SK-N-MC (cell line): ENCODE measurements at regions not wholly inside any gene's neighbourhood (a gene's known extent, or its start where the extent isn't known, plus 50 kb on each side); places are given as distances from the start of the nearest gene placed in this dataset.

Experiments used
- DNase-seq: peaks from one replicate; pipeline ENCODE4 v3.0.0-alpha.2; 2011; ENCODE audit warnings: low read depth, low spot score
- H3K27ac ChIP-seq: fragments of 200-600 bp; sonication (generic); 2 replicates; pipeline ENCODE4 v1.5.1; 2016; ENCODE audit warnings: mixed run types
- H3K36me3 ChIP-seq: fragments of 200-600 bp; sonication (generic); 2 replicates; pipeline ENCODE4 v1.6.1; 2017; ENCODE audit warnings: antibody characterized with exemption, low read length, mixed read lengths; ENCODE audit not compliant: insufficient read depth
- H3K4me3 ChIP-seq: fragments of 200-600 bp; sonication (generic); 2 replicates; pipeline ENCODE4 v1.5.1; 2016
- H3K9ac ChIP-seq: fragments of 200-600 bp; sonication (generic); 2 replicates; pipeline ENCODE4 v1.8.0; 2017; ENCODE audit warnings: mixed run types, mixed read lengths; ENCODE audit not compliant: insufficient read length
- H3K9me3 ChIP-seq: fragments of 200-600 bp; sonication (generic); 2 replicates; pipeline ENCODE4 v1.6.1; 2017; ENCODE audit warnings: low read depth, mild to moderate bottlenecking, antibody characterized with exemption, low read length, moderate library complexity, mixed read lengths
- EZH2 ChIP-seq: fragments of 200-600 bp; sonication (generic); IDR thresholded peaks from one replicate; pipeline ENCODE4 v1.6.1; 2017; ENCODE audit warnings: antibody characterized with exemption
- FOXP2 ChIP-seq: optimal IDR thresholded peaks from 2 replicates; pipeline ENCODE3; 2011; ENCODE audit warnings: mild to moderate bottlenecking, moderate library complexity; ENCODE audit not compliant: insufficient read depth; ENCODE audit errors: extremely low read length, control extremely low read depth
- POLR2AphosphoS5 ChIP-seq: IDR thresholded peaks from 2 replicates; pipeline ENCODE4 v1.6.1; 2012; ENCODE audit warnings: mild to moderate bottlenecking, low read depth, low read length, borderline replicate concordance

DNA sequence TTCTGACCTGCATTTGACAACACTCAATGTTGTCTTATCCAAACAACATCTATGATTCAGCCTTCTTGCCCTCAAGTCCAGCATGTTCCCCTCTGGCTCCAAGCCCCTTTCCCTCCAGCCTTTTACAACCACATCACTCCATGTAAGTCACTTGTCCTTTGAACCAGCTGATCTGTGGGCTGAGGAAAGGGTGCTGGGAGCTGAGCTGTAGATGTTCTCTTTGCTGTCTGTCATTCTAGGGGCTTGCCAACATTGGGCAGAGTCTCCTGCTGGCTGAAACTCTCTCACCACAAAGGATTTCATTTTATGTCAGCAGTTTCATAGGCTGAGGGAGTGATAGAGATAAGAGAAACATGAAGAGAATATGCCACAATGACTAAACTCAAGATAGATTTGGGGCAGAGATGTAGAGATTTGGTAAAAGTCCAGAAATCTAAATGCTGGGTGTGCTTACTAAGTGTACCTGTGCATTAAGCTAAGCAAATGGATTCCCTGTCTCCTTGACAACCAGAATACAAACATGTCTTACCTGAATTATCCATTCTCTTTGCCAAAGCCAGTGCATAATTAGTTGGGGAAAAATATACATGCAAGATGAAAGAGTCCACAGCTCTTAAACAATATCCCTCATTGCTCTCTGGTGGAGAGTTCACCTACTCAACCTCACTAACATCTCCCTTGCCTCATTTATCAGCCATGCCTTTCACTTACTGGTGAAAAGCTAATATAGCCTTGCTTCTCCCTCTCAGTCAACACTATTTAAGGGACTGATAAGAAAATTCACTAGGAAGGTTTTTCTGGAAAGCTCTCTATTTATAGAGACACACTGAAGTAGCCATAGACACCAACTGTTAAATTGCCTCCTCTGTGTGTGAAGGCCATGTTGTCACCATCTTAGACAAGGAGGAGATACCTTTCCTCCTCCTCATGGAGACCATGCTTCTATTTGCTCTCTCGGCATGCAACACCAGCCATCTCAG, 175.5 kb upstream of the SERP2 start:
- H3K27ac ChIP-seq: no peak overlapping the region
- no peak overlapping the region for H3K4me3 ChIP-seq
- no peak for DNase-seq
- TF ChIP-seq POLR2AphosphoS5 (no peak), FOXP2 (no peak), EZH2 (no peak)
- no peaks in the 10 kb centered on the region for H3K9me3 ChIP-seq
- no peak overlapping the region for H3K9ac ChIP-seq
- H3K36me3 ChIP-seq: no peaks in the 10 kb centered on the region

DNA sequence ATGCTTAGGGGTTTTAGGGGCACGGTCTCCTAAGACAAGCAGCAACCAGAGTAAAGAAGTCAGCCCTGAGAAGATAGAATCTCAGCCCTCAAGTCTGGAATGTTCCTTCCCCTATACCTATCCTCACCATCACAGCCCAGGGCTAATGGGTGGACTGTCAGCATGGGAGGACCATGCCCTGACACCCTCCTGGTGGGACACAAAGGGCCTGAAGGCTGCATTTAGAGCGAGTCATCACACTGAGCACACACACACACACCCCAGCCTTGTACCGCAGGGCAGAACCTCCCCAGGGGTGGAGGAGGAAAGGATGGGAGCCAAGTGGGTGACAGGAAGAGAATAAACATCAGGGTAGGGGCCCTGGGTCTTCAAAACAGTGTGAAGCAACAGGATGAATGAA, 174.8 kb upstream of the SERP2 start:
- H3K36me3 ChIP-seq: no peaks in the 10 kb centered on the region
- no peak overlapping the region for H3K27ac ChIP-seq
- H3K9ac ChIP-seq: no peak overlapping the region
- no peak overlapping the region for H3K4me3 ChIP-seq
- DNase-seq: no peak
- no peaks in the 10 kb centered on the region for H3K9me3 ChIP-seq
- TF ChIP-seq EZH2 (no peak), FOXP2 (no peak), POLR2AphosphoS5 (no peak)

DNA sequence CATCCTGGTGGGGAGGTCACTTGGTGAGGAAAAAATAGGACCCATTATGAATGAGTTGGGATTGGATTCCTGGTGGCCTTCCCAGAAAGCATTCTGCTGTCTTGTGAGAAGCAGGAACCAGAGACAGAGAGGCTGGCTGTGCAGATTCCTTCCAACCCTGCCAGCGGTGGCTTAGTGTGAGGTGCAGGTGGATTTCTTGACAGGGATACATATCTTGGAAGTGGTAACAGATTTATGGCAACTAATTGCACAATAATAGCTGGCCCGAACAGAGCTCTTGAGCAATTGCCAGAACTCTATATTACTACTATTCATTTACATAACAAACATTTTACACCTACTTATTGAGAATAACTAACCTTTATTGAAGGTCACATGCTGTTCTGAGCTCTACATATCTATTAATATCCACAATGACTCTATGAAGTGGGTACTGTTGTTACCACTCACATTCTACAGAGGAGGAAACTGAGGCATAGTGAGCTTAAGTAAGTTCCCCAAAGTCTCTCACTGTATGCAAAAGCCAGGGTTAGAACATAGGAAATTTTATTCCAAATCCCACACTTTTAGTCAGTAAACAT, 173.9 kb upstream of the SERP2 start:
- Histone ChIP-seq H3K36me3 (no peaks in the 10 kb centered on the region), H3K9ac (no peak overlapping the region), H3K27ac (no peak overlapping the region), H3K4me3 (no peak overlapping the region), H3K9me3 (no peaks in the 10 kb centered on the region)
- DNase-seq: no peak
- TF ChIP-seq FOXP2: no peak

DNA sequence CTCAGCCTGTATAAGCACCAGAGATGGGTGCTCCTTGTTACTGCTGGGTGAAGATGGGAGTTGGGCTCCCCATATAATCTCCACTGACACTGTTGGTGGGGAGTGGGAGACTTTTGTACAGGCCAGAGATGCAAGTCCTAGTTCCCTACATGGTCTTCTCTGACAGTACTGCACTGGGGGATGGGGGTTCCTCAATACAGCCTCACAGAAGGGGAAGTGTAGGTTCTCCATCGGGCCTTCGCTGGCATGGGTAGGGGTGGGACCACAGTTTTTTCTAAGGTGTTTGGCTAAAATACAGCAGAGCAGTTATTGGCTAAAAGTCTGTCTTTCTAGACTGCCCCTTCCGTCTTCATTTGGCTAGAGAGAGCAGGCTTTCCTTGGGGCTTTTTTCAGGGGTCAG, 167.2 kb upstream of the SERP2 start:
- Histone ChIP-seq H3K36me3 (no peaks in the 10 kb centered on the region), H3K4me3 (no peak overlapping the region), H3K9me3 (no peaks in the 10 kb centered on the region), H3K9ac (no peak overlapping the region), H3K27ac (no peak overlapping the region)
- no peak for TF ChIP-seq FOXP2
- no peak for TF ChIP-seq POLR2AphosphoS5
- no peak for TF ChIP-seq EZH2
- no peak for DNase-seq

DNA sequence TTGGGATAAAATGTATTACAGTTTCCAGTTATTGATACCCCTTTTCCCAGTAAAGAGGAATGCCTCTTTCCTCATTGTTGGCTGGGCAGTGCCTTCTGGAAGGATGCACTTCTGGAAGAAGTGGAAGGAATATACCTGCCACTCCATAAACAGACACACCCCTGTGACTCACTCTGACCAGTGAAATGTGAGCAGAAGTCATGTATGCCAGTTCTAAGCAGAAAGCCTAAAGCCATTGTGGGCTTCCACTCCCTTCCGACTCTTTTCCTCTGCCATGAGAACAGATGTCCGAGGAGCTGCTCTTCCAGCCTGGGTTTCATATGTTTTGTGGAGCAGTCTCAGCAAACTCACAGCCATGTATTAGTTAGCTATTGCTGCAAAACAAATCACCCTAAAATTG, 166.1 kb upstream of the SERP2 start:
- no peak for DNase-seq
- H3K9ac ChIP-seq: no peak overlapping the region
- TF ChIP-seq FOXP2 (no peak), EZH2 (no peak), POLR2AphosphoS5 (no peak)
- H3K36me3 ChIP-seq: no peaks in the 10 kb centered on the region
- no peak overlapping the region for H3K4me3 ChIP-seq
- no peak overlapping the region for H3K27ac ChIP-seq
- H3K9me3 ChIP-seq: no peaks in the 10 kb centered on the region

DNA sequence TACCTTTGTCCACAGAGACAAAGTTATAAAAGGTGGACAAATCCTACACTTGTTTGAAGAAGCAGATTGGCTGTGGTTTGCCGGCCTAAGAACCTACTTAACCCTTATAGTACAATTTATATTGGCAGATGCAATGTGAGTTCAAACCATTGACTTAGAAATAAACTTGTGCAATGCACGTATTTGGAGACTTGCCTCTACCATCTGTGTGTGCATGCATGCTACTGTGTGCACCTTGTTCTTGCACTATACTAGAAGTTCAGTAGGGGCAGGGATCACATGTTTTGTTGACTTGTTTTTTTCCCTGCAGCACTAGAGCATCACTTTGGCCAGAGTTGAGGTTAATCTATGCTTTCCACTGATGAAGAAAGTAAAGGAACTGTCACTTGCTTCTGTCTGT, 163.1 kb upstream of the SERP2 start:
- Histone ChIP-seq H3K36me3 (no peaks in the 10 kb centered on the region), H3K9me3 (no peaks in the 10 kb centered on the region), H3K9ac (no peak overlapping the region), H3K4me3 (no peak overlapping the region), H3K27ac (no peak overlapping the region)
- TF ChIP-seq EZH2 (no peak), POLR2AphosphoS5 (no peak), FOXP2 (no peak)
- no peak for DNase-seq

DNA sequence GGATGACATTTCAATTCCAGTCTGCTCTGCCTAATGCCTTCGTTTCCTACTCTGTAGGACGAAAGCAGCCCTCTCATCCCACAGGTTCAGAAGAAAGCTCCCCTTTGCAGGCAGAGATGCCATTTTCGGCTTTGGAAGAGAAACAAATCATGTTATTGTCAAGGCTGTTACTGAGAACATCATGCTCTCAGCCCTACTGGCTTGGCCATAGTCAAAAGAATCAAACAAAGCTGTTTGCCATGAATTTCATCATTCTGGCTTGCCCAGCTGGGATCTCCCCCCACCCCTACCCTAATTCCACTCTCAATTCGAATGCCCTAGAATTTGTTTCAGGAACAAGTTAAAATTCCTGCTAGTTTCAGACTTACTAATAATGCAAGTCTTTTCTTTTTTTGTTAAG, 162.3 kb upstream of the SERP2 start:
- H3K36me3 ChIP-seq: no peaks in the 10 kb centered on the region
- no peak overlapping the region; the same call in 1 of the 2 replicates for H3K27ac ChIP-seq
- no peak for DNase-seq
- H3K9me3 ChIP-seq: no peaks in the 10 kb centered on the region
- no peak for TF ChIP-seq FOXP2
- no peak for TF ChIP-seq EZH2
- TF ChIP-seq POLR2AphosphoS5: no peak
- H3K4me3 ChIP-seq: no peak overlapping the region
- no peak overlapping the region for H3K9ac ChIP-seq

DNA sequence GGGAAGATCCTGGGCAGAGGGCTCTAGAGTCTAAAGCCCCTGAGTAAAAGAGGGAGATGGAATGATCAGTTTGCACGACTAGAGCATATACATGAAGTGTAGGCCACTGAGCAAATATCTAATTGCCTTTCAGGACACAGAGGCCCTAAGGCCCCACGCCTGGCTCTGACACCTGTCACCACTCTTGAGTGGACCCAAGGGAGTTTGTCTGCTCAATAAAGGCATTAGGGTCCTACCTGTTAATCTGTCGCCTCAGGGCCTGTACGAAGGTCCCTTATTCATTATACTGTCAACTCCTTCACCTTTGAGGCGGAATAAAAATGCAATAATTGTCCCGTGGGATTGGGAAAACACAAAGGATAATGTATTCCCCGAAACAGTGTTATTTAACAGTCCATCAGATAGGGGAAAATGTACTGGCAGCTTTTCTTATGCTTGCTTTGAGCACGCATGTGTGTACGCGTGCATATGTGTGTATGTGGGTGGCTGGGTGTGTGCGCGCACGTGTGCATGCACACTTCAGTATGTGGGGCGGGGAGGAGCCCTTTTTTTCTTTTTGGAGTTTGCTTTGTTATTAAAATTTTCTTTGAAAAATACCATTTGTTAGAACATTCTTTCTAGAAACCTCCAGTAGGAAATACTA, 161.8 kb upstream of the SERP2 start:
- Histone ChIP-seq H3K27ac (no peak overlapping the region), H3K9ac (no peak overlapping the region), H3K4me3 (no peak overlapping the region), H3K9me3 (no peaks in the 10 kb centered on the region), H3K36me3 (no peaks in the 10 kb centered on the region)
- TF ChIP-seq FOXP2 (no peak), EZH2 (no peak), POLR2AphosphoS5 (no peak)
- DNase-seq: no peak
